ENCODE measurements at regions not wholly inside any gene's neighbourhood (a gene's known extent, or its start where the extent isn't known, plus 50 kb on each side); places are given as distances from the start of the nearest gene placed in this dataset.

DNA sequence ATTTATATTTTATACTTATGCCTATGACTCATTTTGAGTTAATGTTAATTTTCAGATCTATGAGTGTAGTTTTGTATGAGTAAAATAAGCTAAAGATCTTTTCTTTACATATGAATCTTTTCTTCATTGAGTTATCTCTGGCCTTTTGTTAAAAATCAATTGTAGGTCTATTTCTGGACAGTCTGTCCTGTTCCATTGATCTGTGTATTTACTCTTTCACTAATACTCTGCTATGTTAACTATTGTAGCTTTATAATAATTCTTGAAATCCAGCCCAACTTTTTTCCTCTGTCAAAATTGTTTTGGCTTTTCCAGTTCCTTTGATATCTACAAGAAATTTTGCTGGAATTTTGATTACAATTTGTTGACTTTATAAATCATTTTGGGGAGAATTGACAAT is 177.0 kb downstream of the RBM46 start:
- no peak for DNase-seq (ENCODE audit: low read depth in 2 of 2)
- TF ChIP-seq, protein P1, sequence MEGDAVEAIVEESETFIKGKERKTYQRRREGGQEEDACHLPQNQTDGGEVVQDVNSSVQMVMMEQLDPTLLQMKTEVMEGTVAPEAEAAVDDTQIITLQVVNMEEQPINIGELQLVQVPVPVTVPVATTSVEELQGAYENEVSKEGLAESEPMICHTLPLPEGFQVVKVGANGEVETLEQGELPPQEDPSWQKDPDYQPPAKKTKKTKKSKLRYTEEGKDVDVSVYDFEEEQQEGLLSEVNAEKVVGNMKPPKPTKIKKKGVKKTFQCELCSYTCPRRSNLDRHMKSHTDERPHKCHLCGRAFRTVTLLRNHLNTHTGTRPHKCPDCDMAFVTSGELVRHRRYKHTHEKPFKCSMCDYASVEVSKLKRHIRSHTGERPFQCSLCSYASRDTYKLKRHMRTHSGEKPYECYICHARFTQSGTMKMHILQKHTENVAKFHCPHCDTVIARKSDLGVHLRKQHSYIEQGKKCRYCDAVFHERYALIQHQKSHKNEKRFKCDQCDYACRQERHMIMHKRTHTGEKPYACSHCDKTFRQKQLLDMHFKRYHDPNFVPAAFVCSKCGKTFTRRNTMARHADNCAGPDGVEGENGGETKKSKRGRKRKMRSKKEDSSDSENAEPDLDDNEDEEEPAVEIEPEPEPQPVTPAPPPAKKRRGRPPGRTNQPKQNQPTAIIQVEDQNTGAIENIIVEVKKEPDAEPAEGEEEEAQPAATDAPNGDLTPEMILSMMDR (IDR thresholded peaks at IDR 0.05; ENCODE audit: low read depth, low read length), result no peak
- no peak overlapping the region for H3K4me3 ChIP-seq (replicated peaks in 1 of 2; ENCODE audit: low read depth in 2 of 2, low read length in 2 of 2)

DNA sequence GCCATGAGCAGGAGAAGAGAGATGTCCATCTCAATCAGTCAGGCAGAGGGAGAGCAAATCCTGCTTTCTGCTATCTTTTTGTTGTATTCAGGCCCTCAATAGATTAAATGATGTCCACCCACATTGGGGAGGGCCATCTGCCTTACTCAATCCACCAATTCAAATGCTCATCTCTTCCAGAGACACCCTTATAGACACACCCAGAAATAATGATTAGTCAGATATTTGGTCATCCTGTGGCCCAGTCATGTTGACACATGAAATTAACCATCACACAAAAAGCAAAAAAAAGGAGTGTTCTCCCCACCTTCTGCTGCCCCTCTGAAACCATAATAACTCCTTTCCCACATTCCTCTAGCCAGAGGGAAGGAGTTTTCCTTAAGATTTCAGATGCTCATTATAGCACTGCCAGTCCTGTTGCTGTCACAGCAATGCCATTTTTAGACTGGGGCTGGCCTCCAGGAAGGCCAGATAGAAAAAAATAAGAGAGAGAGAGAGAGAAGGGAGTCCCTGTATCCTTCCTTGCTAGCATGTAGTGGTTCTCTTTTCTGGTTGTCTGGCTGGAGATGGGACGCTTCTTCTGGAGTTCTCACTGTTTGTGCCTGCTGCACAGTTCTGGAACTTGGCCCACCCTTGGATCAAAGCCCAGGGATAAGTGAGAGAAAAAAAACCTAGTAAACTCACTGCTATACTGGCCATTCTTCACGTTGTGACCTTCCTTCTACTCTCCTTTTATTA is 177.7 kb downstream of the RBM46 start:
- H3K4me3 ChIP-seq (replicated peaks in 1 of 2; ENCODE audit: low read depth in 2 of 2, low read length in 2 of 2), result no peak overlapping the region
- TF ChIP-seq, protein P1 (IDR thresholded peaks at IDR 0.05; ENCODE audit: low read depth, low read length), result no peak
- peak; percentile 43 to 79 for DNase-seq (ENCODE audit: low read depth in 2 of 2)

DNA sequence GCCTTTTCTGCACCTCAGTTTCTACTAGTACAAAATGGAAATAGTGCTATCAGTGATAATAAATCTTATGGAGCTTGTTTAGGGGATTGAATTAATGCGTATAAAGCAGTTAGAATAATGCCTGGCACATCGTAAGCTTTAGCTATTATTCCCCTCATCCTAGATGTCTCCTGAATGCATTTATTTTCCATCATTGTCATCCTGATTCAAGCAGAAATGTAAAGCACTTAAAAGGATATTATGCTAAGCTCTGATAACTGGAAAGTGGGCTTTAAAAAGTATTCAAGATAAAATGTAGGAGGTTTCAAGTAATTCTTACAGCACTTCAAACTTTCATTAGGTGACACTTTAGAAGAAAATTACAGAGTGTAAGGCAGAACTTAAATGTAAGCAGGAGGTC is 178.7 kb downstream of the RBM46 start:
- TF ChIP-seq, protein P1 (IDR thresholded peaks at IDR 0.05; ENCODE audit: low read depth, low read length), result no peak
- no peak overlapping the region for H3K4me3 ChIP-seq (replicated peaks in 1 of 2; ENCODE audit: low read depth in 2 of 2, low read length in 2 of 2)
- no peak for DNase-seq (ENCODE audit: low read depth in 2 of 2)

DNA sequence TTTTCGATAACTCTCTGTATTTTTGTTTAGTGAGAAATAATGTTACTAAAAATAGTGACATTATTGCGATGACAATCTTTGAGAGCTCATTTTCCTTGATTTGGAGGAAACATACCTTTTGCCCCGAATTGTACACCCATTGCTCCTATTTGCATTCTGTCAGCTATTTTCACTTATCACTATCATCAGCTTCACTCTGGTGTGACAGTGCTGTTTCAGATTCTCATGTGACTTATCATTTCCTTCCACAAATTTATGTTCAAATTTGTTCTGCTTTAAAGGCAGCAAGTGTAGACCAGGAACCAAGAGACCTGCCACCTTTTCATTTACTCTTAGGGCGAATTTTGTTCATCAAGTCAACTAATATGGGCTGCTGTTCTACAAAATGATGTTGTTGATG is 179.4 kb downstream of the RBM46 start:
- DNase-seq (ENCODE audit: low read depth in 2 of 2), result no peak
- TF ChIP-seq, protein P1 (IDR thresholded peaks at IDR 0.05; ENCODE audit: low read depth, low read length), result no peak
- no peak overlapping the region for H3K4me3 ChIP-seq (replicated peaks in 1 of 2; ENCODE audit: low read depth in 2 of 2, low read length in 2 of 2)

DNA sequence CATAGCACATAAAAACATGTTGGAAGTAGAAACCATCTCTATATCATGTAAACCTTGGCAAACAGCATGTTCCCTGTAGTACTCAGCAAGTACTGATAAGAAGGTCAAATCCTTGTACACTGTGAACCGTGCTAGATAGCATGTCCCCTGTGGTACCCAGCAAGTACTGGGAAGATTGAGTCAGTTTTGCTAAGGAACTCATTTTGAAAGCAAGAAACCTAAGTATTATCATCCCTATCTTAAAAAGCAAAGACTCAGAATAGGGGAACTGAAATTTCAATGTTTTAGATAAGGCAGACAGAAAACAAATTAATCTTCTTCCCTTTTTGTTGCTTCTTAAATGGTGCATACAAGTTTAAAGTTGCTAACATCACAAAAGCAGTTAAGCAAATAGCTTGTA is 180.2 kb downstream of the RBM46 start:
- H3K4me3 ChIP-seq (replicated peaks in 1 of 2; ENCODE audit: low read depth in 2 of 2, low read length in 2 of 2), result no peak overlapping the region
- DNase-seq (ENCODE audit: low read depth in 2 of 2), result no peak
- TF ChIP-seq, protein P1 (IDR thresholded peaks at IDR 0.05; ENCODE audit: low read depth, low read length), result no peak

DNA sequence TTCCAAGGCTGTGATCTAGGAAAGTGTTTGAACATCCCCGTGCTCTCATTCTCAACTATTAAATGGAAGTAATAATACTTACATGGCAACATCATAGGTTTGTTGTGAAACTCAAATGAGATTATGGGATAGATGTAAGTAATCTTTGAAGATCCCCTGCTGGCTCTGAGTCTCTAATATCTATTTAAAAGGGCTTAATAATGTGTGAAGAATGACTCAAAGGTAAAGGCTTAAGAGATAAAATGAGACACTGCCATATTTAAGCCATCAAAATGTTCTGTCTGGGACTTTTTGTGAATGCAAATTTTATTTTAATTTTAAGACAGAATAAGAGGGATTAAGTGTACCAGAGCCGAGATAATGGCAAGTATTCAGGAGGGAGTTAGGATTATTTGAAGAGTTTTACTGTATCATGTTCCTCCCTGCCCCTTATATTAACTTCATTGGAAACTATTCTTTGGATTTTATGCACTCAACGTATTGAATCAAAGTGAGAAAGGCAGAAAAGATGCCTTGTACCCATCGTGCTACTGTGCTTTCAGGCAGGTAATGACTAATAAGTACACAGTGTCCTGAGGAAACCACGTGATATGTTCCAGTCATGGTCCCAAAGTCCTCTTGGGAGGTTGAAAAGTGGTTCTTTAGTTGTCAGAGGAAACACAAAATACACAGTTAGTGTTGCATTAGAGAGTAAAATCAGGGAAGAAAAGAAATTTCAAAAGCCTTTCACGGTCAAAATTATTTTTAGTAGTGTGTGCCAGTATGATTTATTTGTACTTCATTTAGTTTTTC is 192.4 kb downstream of the RBM46 start:
- DNase-seq (ENCODE audit: low read depth in 2 of 2), result peak in 1 of 2 donors; percentile 70
- H3K4me3 ChIP-seq (replicated peaks in 1 of 2; ENCODE audit: low read depth in 2 of 2, low read length in 2 of 2), result no peak overlapping the region
- TF ChIP-seq, protein P1 (IDR thresholded peaks at IDR 0.05; ENCODE audit: low read depth, low read length), result no peak

Data from cardiac fibroblast (primary cell).